SK-N-SH (cell line): ENCODE measurements at regions not wholly inside any gene's neighbourhood (a gene's known extent, or its start where the extent isn't known, plus 50 kb on each side); places are given as distances from the start of the nearest gene placed in this dataset.

ENCODE experiments used
- CTCF ChIA-PET: fragments of 300-600, 350-600 bp; formaldehyde crosslinking; extraction: SDS; loops from one replicate; lab custom pipeline; 2021; lab: Yijun Ruan, JAX
- POLR2A ChIA-PET: fragments of 350-600 bp; sonication (Branson Sonifier 250); formaldehyde crosslinking; extraction: SDS; loops from one replicate; lab custom pipeline; 2020; ENCODE audit warnings: antibody characterized with exemption, inconsistent platforms; lab: Yijun Ruan, JAX
- DNase-seq: peaks from one replicate; pipeline ENCODE4 v3.0.0; 2012
- H2AFZ ChIP-seq: fragments of 200-600 bp; sonication (generic); 2 replicates; pipeline ENCODE4 v1.8.1; 2016; ENCODE audit warnings: antibody characterized with exemption, mild to moderate bottlenecking, low read depth
- H3F3A ChIP-seq: fragments of 200-600 bp; sonication (generic); replicated peaks from 2 replicates; pipeline ENCODE3; 2016; ENCODE audit warnings: antibody characterized with exemption, mild to moderate bottlenecking; ENCODE audit not compliant: insufficient read depth
- H3K27ac ChIP-seq, 2 experiments: fragments of 200-500 bp in 1 of 2; fragments of 200-600 bp in 1 of 2; sonication (Bioruptor generic) in 1 of 2; sonication (generic), shearing (Covaris generic) in 1 of 2; 2 replicates each; pipeline versions ENCODE4 v1.5.1 to v1.6.1; 2014 to 2016; ENCODE audit warnings: low read depth in 2 of 2, inconsistent platforms in 1 of 2, low read length in 1 of 2, mild to moderate bottlenecking in 1 of 2, mixed read lengths in 1 of 2
- H3K27me3 ChIP-seq: fragments of 200-600 bp; sonication (generic), shearing (Covaris generic); 2 replicates; pipeline ENCODE4 v1.6.1; 2016; ENCODE audit warnings: mixed run types; ENCODE audit not compliant: insufficient read depth
- H3K36me3 ChIP-seq, 2 experiments: fragments of 200-500 bp in 1 of 2; fragments of 200-600 bp in 1 of 2; sonication (Bioruptor generic) in 1 of 2; sonication (generic) in 1 of 2; replicated peaks in 1 of 2; 2 replicates each; pipeline versions ENCODE3 to v1.5.1; 2014 to 2016; ENCODE audit warnings: low read length in 1 of 2, mild to moderate bottlenecking in 1 of 2; ENCODE audit not compliant: insufficient read depth in 2 of 2, control insufficient read depth in 1 of 2
- H3K4me1 ChIP-seq, 2 experiments: fragments of 200-500 bp in 1 of 2; fragments of 200-600 bp in 1 of 2; sonication (Bioruptor generic) in 1 of 2; sonication (generic), shearing (Covaris generic) in 1 of 2; 2 replicates each; pipeline versions ENCODE4 v1.5.1 to v1.6.1; 2014 to 2016; ENCODE audit warnings: low read depth in 1 of 2, low read length in 1 of 2, mixed run types in 1 of 2; ENCODE audit not compliant: insufficient read depth in 2 of 2, control insufficient read depth in 1 of 2
- H3K4me2 ChIP-seq: fragments of 200-600 bp; sonication (generic), shearing (Covaris generic); 2 replicates; pipeline ENCODE4 v1.6.1; 2017; ENCODE audit warnings: mixed run types
- H3K4me3 ChIP-seq, 2 experiments: fragments of 200-500 bp in 1 of 2; fragments of 200-600 bp in 1 of 2; sonication (Bioruptor generic) in 1 of 2; sonication (generic), shearing (Covaris generic) in 1 of 2; 2 replicates each; pipeline versions ENCODE4 v1.5.1 to v1.8.1; 2014 to 2016; ENCODE audit warnings: low read depth in 2 of 2, inconsistent platforms in 1 of 2, low read length in 1 of 2, mild to moderate bottlenecking in 1 of 2, mixed read lengths in 1 of 2, moderate library complexity in 1 of 2
- H3K79me2 ChIP-seq: fragments of 200-600 bp; sonication (generic); 2 replicates; pipeline ENCODE4 v1.8.1; 2017; ENCODE audit warnings: mild to moderate bottlenecking; ENCODE audit not compliant: insufficient read depth
- H3K9ac ChIP-seq: fragments of 200-600 bp; sonication (generic); 2 replicates; pipeline ENCODE4 v1.6.1; 2017; ENCODE audit warnings: mixed run types
- H3K9me2 ChIP-seq: fragments of 200-600 bp; sonication (generic); 2 replicates; pipeline ENCODE4 v1.6.1; 2017; ENCODE audit warnings: mixed run types
- H3K9me3 ChIP-seq: fragments of 200-600 bp; sonication (generic); 2 replicates; pipeline ENCODE4 v1.6.1; 2017; ENCODE audit warnings: mixed run types, mild to moderate bottlenecking, moderate library complexity
- H4K20me1 ChIP-seq: fragments of 200-600 bp; sonication (generic); 2 replicates; pipeline ENCODE4 v1.6.1; 2017; ENCODE audit warnings: mild to moderate bottlenecking, mixed run types; ENCODE audit not compliant: insufficient read depth
- ELF1 ChIP-seq: IDR thresholded peaks from 2 replicates; pipeline ENCODE4 v1.4.0; 2012
- EP300 ChIP-seq, 2 experiments: IDR thresholded peaks; 2 replicates each; pipeline versions ENCODE4 v1.4.0 to v1.6.1; 2012; ENCODE audit warnings: borderline replicate concordance in 1 of 2, low read depth in 1 of 2, low read length in 1 of 2
- EZH2phosphoT487 ChIP-seq: fragments of 200-600 bp; sonication (generic); IDR thresholded peaks from 2 replicates; pipeline ENCODE4 v1.6.1; 2017; ENCODE audit warnings: low read depth, mixed run types, mild to moderate bottlenecking, antibody characterized with exemption, moderate library complexity, borderline replicate concordance
- GABPA ChIP-seq: IDR thresholded peaks from 2 replicates; pipeline ENCODE4 v1.4.0; 2012; ENCODE audit warnings: low read depth, mild to moderate bottlenecking
- MEF2A ChIP-seq: IDR thresholded peaks from 2 replicates; pipeline ENCODE4 v1.4.0; 2012; ENCODE audit warnings: low read depth, borderline replicate concordance
- MXI1 ChIP-seq: IDR thresholded peaks from 2 replicates; pipeline ENCODE4 v1.6.1; 2012; ENCODE audit warnings: mild to moderate bottlenecking, low read depth, low read length, improper control_type of control experiment
- NFIC ChIP-seq: IDR thresholded peaks from 2 replicates; pipeline ENCODE4 v1.4.0; 2012; ENCODE audit warnings: borderline replicate concordance
- NRF1 ChIP-seq: IDR thresholded peaks from 2 replicates; pipeline ENCODE4 v1.6.1; 2012; ENCODE audit warnings: low read depth, mild to moderate bottlenecking, low read length
- RAD21 ChIP-seq: IDR thresholded peaks from 2 replicates; pipeline ENCODE4 v1.6.1; 2012; ENCODE audit warnings: mild to moderate bottlenecking, low read length
- RFX5 ChIP-seq: IDR thresholded peaks from 2 replicates; pipeline ENCODE4 v1.6.1; 2012; ENCODE audit warnings: mild to moderate bottlenecking, improper control_type of control experiment, low read length
- RXRA ChIP-seq: IDR thresholded peaks from 2 replicates; pipeline ENCODE4 v1.4.0; 2012; ENCODE audit warnings: low read depth, mild to moderate bottlenecking, borderline replicate concordance
- SMC3 ChIP-seq: IDR thresholded peaks from 2 replicates; pipeline ENCODE4 v1.6.1; 2012; ENCODE audit warnings: low read depth, low read length, improper control_type of control experiment
- TAF1 ChIP-seq: IDR thresholded peaks from 2 replicates; pipeline ENCODE4 v1.6.1; 2012; ENCODE audit warnings: low read depth, mild to moderate bottlenecking, low read length, moderate library complexity, borderline replicate concordance
- USF1 ChIP-seq: IDR thresholded peaks from 2 replicates; pipeline ENCODE4 v1.4.0; 2012; ENCODE audit warnings: low read depth, borderline replicate concordance
- WGBS: methylation state at CpG from one replicate; pipeline ENCODE4 v1.1.6; 2017; ENCODE audit warnings: low lambda C conversion rate; 5-methylcytosine and 5-hydroxymethylcytosine counted together
- TF ChIP-seq, protein P1 (sequence below): fragments of 150-350 bp; IDR thresholded peaks from 2 replicates; pipeline ENCODE4 v1.6.1; 2016; ENCODE audit warnings: mild to moderate bottlenecking, low read depth, low read length

DNA sequence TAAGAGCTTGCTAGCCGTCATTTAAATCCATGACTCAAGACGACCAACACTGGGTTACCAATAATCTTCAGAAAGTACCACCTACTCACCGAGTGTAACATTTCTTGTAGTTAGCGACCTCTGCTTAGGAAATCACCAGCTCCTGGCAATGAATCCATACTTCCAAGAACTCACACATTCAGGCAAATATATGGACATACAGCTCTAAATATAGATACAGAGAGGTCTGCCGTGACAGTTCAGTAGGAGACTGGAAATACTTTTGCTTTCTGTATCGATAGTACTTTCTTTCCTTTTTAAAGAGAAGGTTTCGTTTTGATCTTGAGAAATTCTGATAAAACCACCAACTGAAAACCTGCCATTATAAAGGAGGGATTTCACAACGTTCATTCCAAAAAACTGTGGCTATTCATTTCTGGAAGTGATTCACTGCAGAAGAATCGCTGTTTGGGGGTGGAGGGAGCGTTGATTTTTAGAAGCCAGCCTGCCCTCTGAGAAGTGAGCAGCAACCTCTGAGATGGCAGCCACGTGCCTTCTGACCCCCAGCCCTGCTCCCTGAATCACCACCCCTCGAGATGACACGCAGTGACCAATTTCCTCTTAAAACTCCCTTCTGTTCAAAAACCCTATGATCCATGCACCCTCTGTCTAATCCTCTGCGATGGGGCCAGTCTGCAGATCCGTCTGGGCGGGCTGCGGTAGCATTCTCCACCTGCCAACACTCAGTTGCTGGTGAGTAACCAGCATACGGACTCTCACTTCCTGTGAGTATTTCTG, 179.0 kb upstream of the KLF14 start (continued):
- peak; percentile 80 for TF ChIP-seq USF1
- TF ChIP-seq RFX5 = no peak
- peak; percentile 55; the same call in 1 of the 2 replicates for TF ChIP-seq GABPA
- TF ChIP-seq SMC3 = no peak
- TF ChIP-seq RAD21 = no peak
- no peak for TF ChIP-seq NRF1
- TF ChIP-seq, protein P1, sequence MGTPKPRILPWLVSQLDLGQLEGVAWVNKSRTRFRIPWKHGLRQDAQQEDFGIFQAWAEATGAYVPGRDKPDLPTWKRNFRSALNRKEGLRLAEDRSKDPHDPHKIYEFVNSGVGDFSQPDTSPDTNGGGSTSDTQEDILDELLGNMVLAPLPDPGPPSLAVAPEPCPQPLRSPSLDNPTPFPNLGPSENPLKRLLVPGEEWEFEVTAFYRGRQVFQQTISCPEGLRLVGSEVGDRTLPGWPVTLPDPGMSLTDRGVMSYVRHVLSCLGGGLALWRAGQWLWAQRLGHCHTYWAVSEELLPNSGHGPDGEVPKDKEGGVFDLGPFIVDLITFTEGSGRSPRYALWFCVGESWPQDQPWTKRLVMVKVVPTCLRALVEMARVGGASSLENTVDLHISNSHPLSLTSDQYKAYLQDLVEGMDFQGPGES = no peak
- peak; percentile 90 for TF ChIP-seq NFIC
- no peak for TF ChIP-seq EZH2phosphoT487
- TF ChIP-seq RXRA = peak; percentile 99
- peak; percentile 81 for TF ChIP-seq MEF2A

DNA sequence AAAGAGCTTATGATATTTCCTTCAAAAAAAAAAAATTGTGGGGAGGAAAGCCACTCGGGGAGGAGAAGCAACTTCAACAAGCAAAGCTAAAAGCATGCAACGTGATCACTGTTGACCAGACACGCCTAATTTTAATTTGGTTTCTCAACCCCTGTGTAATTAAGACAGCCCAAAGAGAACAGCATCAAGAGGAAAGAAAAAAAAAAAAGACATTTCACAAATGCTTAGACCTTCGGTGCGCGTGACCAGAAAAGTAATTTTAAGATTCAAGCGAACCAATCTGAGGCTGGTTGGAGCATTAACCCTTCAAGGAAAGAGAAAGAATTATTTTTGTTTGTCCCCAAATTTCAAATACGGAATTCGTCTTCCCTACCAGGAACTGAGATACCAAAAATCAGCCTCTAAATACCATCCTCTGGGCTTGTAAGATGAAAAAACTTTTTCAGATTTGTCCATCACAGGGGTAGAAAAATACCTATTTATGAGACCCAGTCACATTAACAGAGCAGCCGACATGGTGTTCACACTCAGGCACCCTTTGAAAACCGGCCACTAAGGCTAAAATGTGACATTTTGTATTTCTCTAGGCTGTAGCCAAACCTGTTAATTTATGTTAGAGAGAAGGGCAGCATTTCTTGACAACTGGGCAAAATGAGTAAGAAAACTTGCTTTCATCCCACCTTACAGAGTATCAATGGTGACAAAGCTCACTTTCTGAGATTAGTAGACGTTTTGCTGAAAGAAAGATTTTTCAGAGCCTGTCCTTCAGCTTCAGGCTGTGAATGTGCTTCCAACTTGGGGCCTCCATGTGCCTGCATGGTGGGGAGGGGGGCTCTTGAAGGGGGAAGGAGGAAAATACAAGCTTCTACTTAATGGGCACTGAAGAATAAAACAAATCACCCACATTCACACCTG, 179.9 kb upstream of the KLF14 start:
- ChIA-PET POLR2A (no interaction called here), CTCF (interaction anchor here (0.7 kb wide), 1 partner anchor 393 kb away, joined by 3 read pairs; no protein-coding TSS in a partner anchor)
- DNase-seq = no peak
- H3K79me2 ChIP-seq = peaks cover 89% of the 10 kb centered on the region
- H4K20me1 ChIP-seq = peaks cover 13% of the 10 kb centered on the region
- no peaks in the 10 kb centered on the region for H3K9me2 ChIP-seq
- peaks cover 91% of the 10 kb centered on the region for H3F3A ChIP-seq
- peak overlapping the region; percentile 94 to 100 for H3K27ac ChIP-seq
- peaks cover 9 to 51% of the 10 kb centered on the region in 2 experiments for H3K4me1 ChIP-seq
- H3K9ac ChIP-seq = peak overlapping the region; percentile 98
- 9% methylated on average over 12 of the region's 12 CpGs for WGBS
- peaks cover 2 to 29% of the 10 kb centered on the region in 2 experiments for H3K36me3 ChIP-seq
- no peak overlapping the region for H2AFZ ChIP-seq
- peak overlapping the region; percentile 89 for H3K4me2 ChIP-seq
- TF ChIP-seq GABPA (no peak; the same call in 1 of the 2 replicates), TAF1 (no peak), MXI1 (no peak), ELF1 (no peak), MEF2A (no peak), EP300 (IDR thresholded peaks at IDR 0.05; ENCODE audit: borderline replicate concordance in 1 of 2, low read depth in 1 of 2, low read length in 1 of 2) (peak in 1 of 2 experiments; percentile 77; a peak in 1 of 4 replicates)
- no peaks in the 10 kb centered on the region for H3K27me3 ChIP-seq
- H3K4me3 ChIP-seq = peak overlapping the region; percentile 62 to 68; a peak in 3 of 4 replicates
- H3K9me3 ChIP-seq = no peaks in the 10 kb centered on the region
